HUES64 (cell line): ENCODE measurements at regions not wholly inside any gene's neighbourhood (a gene's known extent, or its start where the extent isn't known, plus 50 kb on each side); places are given as distances from the start of the nearest gene placed in this dataset.

Experiments
- H3K27ac ChIP-seq: 2 replicates; pipeline ENCODE4 v1.7.0; 2013; ENCODE audit warnings: low read depth, low read length, inconsistent platforms
- H3K27me3 ChIP-seq: 2 replicates; pipeline ENCODE4 v1.6.1; 2013; ENCODE audit warnings: mild to moderate bottlenecking, low read length; ENCODE audit not compliant: insufficient read depth
- H3K36me3 ChIP-seq: 2 replicates; pipeline ENCODE4 v1.6.1; 2013; ENCODE audit warnings: mild to moderate bottlenecking, low read length; ENCODE audit not compliant: insufficient read depth
- H3K4me1 ChIP-seq: 2 replicates; pipeline ENCODE4 v1.6.1; 2013; ENCODE audit warnings: mild to moderate bottlenecking, low read length, moderate library complexity; ENCODE audit not compliant: insufficient read depth
- H3K4me3 ChIP-seq: 2 replicates; pipeline ENCODE4 v1.5.1; 2013; ENCODE audit warnings: mild to moderate bottlenecking, low read length, moderate library complexity
- H3K9ac ChIP-seq: 2 replicates; pipeline ENCODE4 v1.6.1; 2013; ENCODE audit warnings: mild to moderate bottlenecking, low read depth, low read length
- H3K9me3 ChIP-seq: 2 replicates; pipeline ENCODE4 v1.6.1; 2013; ENCODE audit warnings: low read depth, low read length; ENCODE audit not compliant: insufficient read depth
- WGBS: fragments of 150-250, 120-280 bp; methylation state at CpG from one replicate; pipeline ENCODE4 v1.1.7; 2013; ENCODE audit warnings: missing lambda C conversion rate; 5-methylcytosine and 5-hydroxymethylcytosine counted together

DNA sequence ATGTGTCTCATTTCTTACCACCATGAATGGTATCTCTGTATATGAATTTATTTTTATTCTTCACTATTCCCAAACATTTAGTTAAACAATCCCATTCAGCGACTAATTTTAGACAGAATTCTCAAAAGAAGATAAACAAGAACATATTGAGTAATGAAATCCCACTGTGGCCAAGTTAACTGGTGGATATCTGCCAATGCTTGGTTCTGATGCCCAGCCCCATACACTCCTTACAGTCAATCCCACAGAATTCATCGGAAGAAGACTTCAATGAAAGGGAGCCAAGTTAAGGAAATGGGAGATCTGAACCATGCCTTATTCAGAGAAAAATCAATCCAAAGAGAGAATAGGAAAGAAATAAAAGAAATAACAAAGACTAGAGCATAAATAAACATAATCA lies 518.0 kb downstream of the XPNPEP1 start:
- Histone ChIP-seq H3K36me3 (no peaks in the 10 kb centered on the region), H3K4me3 (no peak overlapping the region), H3K27ac (no peak overlapping the region), H3K4me1 (no peaks in the 10 kb centered on the region), H3K9ac (no peak overlapping the region), H3K27me3 (no peaks in the 10 kb centered on the region), H3K9me3 (peaks cover 47% of the 10 kb centered on the region)
- WGBS = 60% methylated on average over 1 of the region's 2 CpGs

DNA sequence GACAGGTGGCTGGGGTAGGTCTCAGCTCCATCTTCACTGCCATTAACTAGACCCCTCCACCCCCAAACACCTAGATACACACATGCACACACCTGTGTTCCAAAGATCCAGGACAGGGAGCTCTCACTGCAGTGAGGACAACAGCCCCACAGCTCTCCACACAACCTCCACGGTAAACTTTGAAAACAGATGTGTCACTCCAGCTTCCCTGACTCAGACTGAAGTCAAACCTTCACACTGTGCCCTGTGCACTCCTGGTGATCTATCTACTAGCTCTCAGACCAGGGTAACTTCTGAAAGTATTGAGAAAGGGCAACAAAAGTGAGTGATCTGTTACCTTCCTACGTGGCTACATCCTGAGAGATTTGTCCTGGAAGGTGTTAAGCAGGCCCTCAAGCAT lies 519.8 kb downstream of the XPNPEP1 start:
- H3K4me3 ChIP-seq = no peak overlapping the region
- no peaks in the 10 kb centered on the region for H3K4me1 ChIP-seq
- H3K27ac ChIP-seq = no peak overlapping the region
- no peak overlapping the region for H3K9ac ChIP-seq
- H3K36me3 ChIP-seq = no peaks in the 10 kb centered on the region
- no peaks in the 10 kb centered on the region for H3K27me3 ChIP-seq
- WGBS = 69% methylated on average over 2 of the region's 2 CpGs
- peaks cover 38% of the 10 kb centered on the region for H3K9me3 ChIP-seq

GRCh38 chr10:109393425-109393824 lies 529.9 kb downstream of the XPNPEP1 start:
- H3K27ac ChIP-seq = no peak overlapping the region
- H3K4me3 ChIP-seq = no peak overlapping the region
- 67% methylated on average over 3 of the region's 3 CpGs for whole genome bisulfite sequencing
- H3K9me3 ChIP-seq = peaks cover 15% of the 10 kb centered on the region
- H3K4me1 ChIP-seq = peaks cover 6% of the 10 kb centered on the region
- no peaks in the 10 kb centered on the region for H3K36me3 ChIP-seq
- no peaks in the 10 kb centered on the region for H3K27me3 ChIP-seq
- no peak overlapping the region for H3K9ac ChIP-seq

GRCh38 chr10:109386921-109387320 lies 536.4 kb downstream of the XPNPEP1 start:
- Histone ChIP-seq H3K4me1 (no peaks in the 10 kb centered on the region), H3K4me3 (no peak overlapping the region), H3K27ac (no peak overlapping the region), H3K9ac (no peak overlapping the region), H3K27me3 (no peaks in the 10 kb centered on the region), H3K36me3 (no peaks in the 10 kb centered on the region), H3K9me3 (peaks cover 20% of the 10 kb centered on the region; the same call in 1 of the 2 replicates)
- 57% methylated on average over 3 of the region's 3 CpGs for WGBS

- no peak overlapping the region for H3K9ac ChIP-seq
- H3K4me3 ChIP-seq = no peak overlapping the region
- peaks cover 24% of the 10 kb centered on the region; the same call in 1 of the 2 replicates for H3K9me3 ChIP-seq
- 93% methylated on average over 1 of the region's 1 CpG for WGBS
- no peaks in the 10 kb centered on the region for H3K36me3 ChIP-seq
- no peak overlapping the region for H3K27ac ChIP-seq
- no peaks in the 10 kb centered on the region for H3K27me3 ChIP-seq
- no peaks in the 10 kb centered on the region for H3K4me1 ChIP-seq
Measured at GRCh38 chr10:109386101-109386500, 537.2 kb downstream of the XPNPEP1 start.

GRCh38 chr10:109379186-109379585 lies 544.1 kb downstream of the XPNPEP1 start:
- 74% methylated on average over 2 of the region's 2 CpGs for WGBS

GRCh38 chr10:109374215-109374614 lies 549.1 kb downstream of the XPNPEP1 start:
- Histone ChIP-seq H3K27ac (no peak overlapping the region), H3K9me3 (peaks cover 25% of the 10 kb centered on the region), H3K27me3 (no peaks in the 10 kb centered on the region), H3K36me3 (no peaks in the 10 kb centered on the region), H3K4me1 (no peaks in the 10 kb centered on the region), H3K9ac (no peak overlapping the region), H3K4me3 (no peak overlapping the region)
- 76% methylated on average over 1 of the region's 1 CpG for WGBS

More at GRCh38 chr10:109379186-109379585, 544.1 kb downstream of the XPNPEP1 start:
- Histone ChIP-seq H3K27me3 (no peaks in the 10 kb centered on the region), H3K9ac (no peak overlapping the region), H3K4me1 (no peaks in the 10 kb centered on the region), H3K27ac (no peak overlapping the region), H3K4me3 (no peak overlapping the region), H3K9me3 (peaks cover 39% of the 10 kb centered on the region), H3K36me3 (no peaks in the 10 kb centered on the region)

GRCh38 chr10:109359316-109359715 lies 564.0 kb downstream of the XPNPEP1 start:
- no peak overlapping the region for H3K27ac ChIP-seq
- no peaks in the 10 kb centered on the region for H3K27me3 ChIP-seq
- no peak overlapping the region for H3K4me3 ChIP-seq
- WGBS = 66% methylated on average over 3 of the region's 4 CpGs
- peaks cover 53% of the 10 kb centered on the region for H3K9me3 ChIP-seq
- no peaks in the 10 kb centered on the region for H3K36me3 ChIP-seq
- H3K4me1 ChIP-seq = no peaks in the 10 kb centered on the region
- no peak overlapping the region for H3K9ac ChIP-seq

- peaks cover 53% of the 10 kb centered on the region for H3K9me3 ChIP-seq
- WGBS = 40% methylated on average over 1 of the region's 1 CpG
- H3K36me3 ChIP-seq = no peaks in the 10 kb centered on the region
- H3K4me1 ChIP-seq = no peaks in the 10 kb centered on the region
- no peaks in the 10 kb centered on the region for H3K27me3 ChIP-seq
- H3K27ac ChIP-seq = no peak overlapping the region
- no peak overlapping the region for H3K4me3 ChIP-seq
- no peak overlapping the region for H3K9ac ChIP-seq
Measured at GRCh38 chr10:109358325-109358724, 565.0 kb downstream of the XPNPEP1 start.

DNA sequence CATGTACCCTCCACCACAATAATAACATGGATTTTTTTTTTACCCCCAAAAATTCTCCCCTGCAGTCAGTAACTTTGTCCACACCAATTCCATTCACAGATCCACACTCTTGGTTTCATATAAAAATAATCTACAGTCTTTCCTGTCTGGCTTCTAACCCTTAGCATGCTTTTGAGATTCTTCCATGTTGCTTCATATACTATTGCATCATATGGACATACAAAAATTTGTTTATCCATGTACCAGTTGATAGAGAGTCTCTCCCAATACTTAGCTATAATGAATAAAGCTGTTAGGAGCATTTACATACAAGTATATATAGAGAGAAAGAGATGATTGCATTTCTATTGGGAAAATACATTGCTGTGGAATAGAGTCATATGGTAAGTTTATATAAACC lies 575.0 kb downstream of the XPNPEP1 start:
- Histone ChIP-seq H3K4me3 (no peak overlapping the region), H3K36me3 (no peaks in the 10 kb centered on the region), H3K9me3 (peaks cover 48% of the 10 kb centered on the region), H3K27ac (no peak overlapping the region), H3K9ac (no peak overlapping the region), H3K4me1 (no peaks in the 10 kb centered on the region), H3K27me3 (no peaks in the 10 kb centered on the region)

GRCh38 chr10:109343293-109343692 lies 580.0 kb downstream of the XPNPEP1 start:
- WGBS = 71% methylated on average over 1 of the region's 1 CpG
- Histone ChIP-seq H3K36me3 (no peaks in the 10 kb centered on the region), H3K9me3 (peaks cover 33% of the 10 kb centered on the region), H3K27ac (no peak overlapping the region), H3K4me3 (no peak overlapping the region), H3K4me1 (no peaks in the 10 kb centered on the region), H3K27me3 (no peaks in the 10 kb centered on the region), H3K9ac (no peak overlapping the region)

- no peaks in the 10 kb centered on the region for H3K27me3 ChIP-seq
- no peaks in the 10 kb centered on the region for H3K4me1 ChIP-seq
- H3K4me3 ChIP-seq = no peak overlapping the region
- H3K9me3 ChIP-seq = peaks cover 25% of the 10 kb centered on the region; the same call in 1 of the 2 replicates
- H3K36me3 ChIP-seq = no peaks in the 10 kb centered on the region
- no peak overlapping the region for H3K27ac ChIP-seq
- no peak overlapping the region for H3K9ac ChIP-seq
Measured at GRCh38 chr10:109341986-109342385, 581.3 kb downstream of the XPNPEP1 start.
